Suppressor macrophage treated with lipopolysaccharide for 4 hours (primary cell): ENCODE measurements at regions not wholly inside any gene's neighbourhood (a gene's known extent, or its start where the extent isn't known, plus 50 kb on each side); places are given as distances from the start of the nearest gene placed in this dataset.

ENCODE experiments used
- DNase-seq: peaks from one replicate; pipeline ENCODE4 v3.0.0-alpha.2; 2020

GRCh38 chr7:22657479-22657878 lies 69.5 kb upstream of the IL6 start:
- DNase-seq, result no peak

- DNase-seq, result no peak
These were observed 71.2 kb upstream of the IL6 start for GRCh38 chr7:22655781-22656180.

- no peak for DNase-seq
These were observed 72.2 kb upstream of the IL6 start for GRCh38 chr7:22654831-22655230.

GRCh38 chr7:22653951-22654350 lies 73.0 kb upstream of the IL6 start:
- DNase-seq, result no peak

- DNase-seq, result no peak
These were observed 75.3 kb upstream of the IL6 start for GRCh38 chr7:22651534-22652243.

GRCh38 chr7:22651036-22651435 lies 76.0 kb upstream of the IL6 start:
- DNase-seq, result no peak

GRCh38 chr7:22649686-22650085 lies 77.3 kb upstream of the IL6 start:
- DNase-seq, result no peak

GRCh38 chr7:22647451-22648257 lies 79.3 kb upstream of the IL6 start:
- DNase-seq, result no peak

GRCh38 chr7:22645418-22646181 lies 81.4 kb upstream of the IL6 start:
- no peak for DNase-seq

GRCh38 chr7:22642454-22642853 lies 84.5 kb upstream of the IL6 start:
- no peak for DNase-seq

GRCh38 chr7:22640269-22640668 lies 86.7 kb upstream of the IL6 start:
- peak; percentile 26 for DNase-seq

GRCh38 chr7:22639396-22639795 lies 87.6 kb upstream of the IL6 start:
- DNase-seq, result no peak

GRCh38 chr7:22635349-22635748 lies 91.7 kb upstream of the IL6 start:
- no peak for DNase-seq

GRCh38 chr7:22633954-22634474 lies 93.0 kb upstream of the IL6 start:
- DNase-seq, result no peak

GRCh38 chr7:22633286-22633953 lies 93.6 kb upstream of the IL6 start:
- no peak for DNase-seq

GRCh38 chr7:22632674-22633073 lies 94.3 kb upstream of the IL6 start:
- DNase-seq, result no peak

GRCh38 chr7:22631730-22632129 lies 95.3 kb upstream of the IL6 start:
- DNase-seq, result no peak

GRCh38 chr7:22630069-22630468 lies 96.9 kb upstream of the IL6 start:
- DNase-seq, result no peak

GRCh38 chr7:22629056-22629455 lies 97.9 kb upstream of the IL6 start:
- DNase-seq, result no peak

GRCh38 chr7:22628112-22628511 lies 98.9 kb upstream of the IL6 start:
- no peak for DNase-seq

GRCh38 chr7:22627136-22627535 lies 99.9 kb upstream of the IL6 start:
- DNase-seq, result no peak

- DNase-seq, result no peak
These were observed 101.7 kb upstream of the IL6 start for GRCh38 chr7:22625251-22625650.

- DNase-seq, result no peak
These were observed 102.2 kb upstream of the IL6 start for GRCh38 chr7:22624781-22625180.
